Smooth muscle cell (in vitro differentiated cells): ENCODE measurements at regions not wholly inside any gene's neighbourhood (a gene's known extent, or its start where the extent isn't known, plus 50 kb on each side); places are given as distances from the start of the nearest gene placed in this dataset.
A peak's percentile ranks its signal among the peaks of the same experiment; 100 is the strongest.

Experiments
- DNase-seq: peaks from one replicate; lab custom pipeline; 2025; ENCODE audit not compliant: unreplicated experiment; lab: John Stamatoyannopoulos, UW
- H2AFZ ChIP-seq: fragments of 200-600 bp; sonication (generic); 2 replicates; pipeline ENCODE4 v1.6.0; 2016; ENCODE audit warnings: antibody characterized with exemption, low read depth, mild to moderate bottlenecking
- H3F3A ChIP-seq: fragments of 200-600 bp; sonication (generic); 2 replicates; pipeline ENCODE4 v1.6.0; 2017; ENCODE audit warnings: antibody characterized with exemption, low read depth
- H3K27ac ChIP-seq: fragments of 200-600 bp; sonication (generic); 2 replicates; pipeline ENCODE4 v1.5.1; 2016; ENCODE audit warnings: low read depth, mild to moderate bottlenecking
- H3K27me3 ChIP-seq: fragments of 200-600 bp; sonication (generic); 2 replicates; pipeline ENCODE4 v1.6.1; 2016; ENCODE audit warnings: low read depth, mild to moderate bottlenecking
- H3K36me3 ChIP-seq: fragments of 200-600 bp; sonication (generic); 2 replicates; pipeline ENCODE4 v1.5.1; 2016; ENCODE audit warnings: low read depth
- H3K4me1 ChIP-seq: fragments of 200-600 bp; sonication (generic); 2 replicates; pipeline ENCODE4 v1.5.1; 2016; ENCODE audit warnings: low read depth
- H3K4me2 ChIP-seq: fragments of 200-600 bp; sonication (generic); 2 replicates; pipeline ENCODE4 v1.6.0; 2016; ENCODE audit warnings: mild to moderate bottlenecking
- H3K4me3 ChIP-seq: fragments of 200-600 bp; sonication (generic); 2 replicates; pipeline ENCODE4 v1.5.1; 2016; ENCODE audit warnings: mild to moderate bottlenecking
- H3K79me2 ChIP-seq: fragments of 200-600 bp; sonication (generic); 2 replicates; pipeline ENCODE4 v1.6.0; 2016; ENCODE audit warnings: low read depth, mild to moderate bottlenecking
- H3K9ac ChIP-seq: fragments of 200-600 bp; sonication (generic); 2 replicates; pipeline ENCODE4 v1.6.0; 2016; ENCODE audit warnings: low read depth
- H3K9me3 ChIP-seq: fragments of 200-600 bp; sonication (generic); replicated peaks from 2 replicates; pipeline ENCODE4 v1.5.1; 2016; ENCODE audit warnings: low read depth
- H4K20me1 ChIP-seq: fragments of 200-600 bp; sonication (generic); 2 replicates; pipeline ENCODE4 v1.6.0; 2016; ENCODE audit warnings: low read depth
- WGBS: methylation state at CpG from one replicate; pipeline ENCODE4 v1.1.7; 2016; ENCODE audit warnings: low lambda C conversion rate; 5-methylcytosine and 5-hydroxymethylcytosine counted together
- TF ChIP-seq, protein P1 (sequence below): fragments of 200-600 bp; sonication (generic); IDR thresholded peaks from 2 replicates; pipeline ENCODE4 v1.5.1; 2017; ENCODE audit warnings: borderline replicate concordance, mild to moderate bottlenecking, antibody characterized with exemption; ENCODE audit not compliant: insufficient read depth, poor library complexity, severe bottlenecking

DNA sequence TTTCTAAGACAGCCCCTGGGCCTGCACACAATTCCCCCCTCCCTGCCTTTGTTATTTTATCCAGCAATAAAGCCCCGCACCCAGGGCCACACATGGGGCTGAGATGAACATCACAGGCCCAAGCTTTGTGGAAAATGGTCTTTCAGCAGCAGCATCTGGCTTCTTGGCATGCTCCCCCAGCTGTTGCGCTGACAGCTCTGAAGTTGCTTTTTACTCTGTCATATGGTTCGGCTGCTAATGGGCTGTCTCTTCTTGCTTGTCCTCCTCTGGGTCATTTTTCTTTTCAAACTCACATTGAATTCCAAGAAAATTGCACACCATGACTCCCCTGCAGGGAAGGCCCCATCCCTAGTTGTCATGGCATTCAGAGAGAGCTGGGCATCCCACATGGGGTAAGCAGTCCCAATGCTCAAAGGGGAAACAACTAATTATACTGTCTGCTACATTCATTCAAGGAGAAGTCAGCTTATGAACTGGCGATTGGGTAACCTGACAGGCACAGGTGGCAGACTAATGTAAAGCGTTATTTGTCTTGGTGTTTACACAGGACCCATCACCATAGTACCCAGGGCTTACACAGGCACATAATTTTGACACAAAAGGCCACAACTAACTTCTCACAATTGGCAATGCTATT, 74.0 kb upstream of the CDKN3 start:
- H3K4me2 ChIP-seq, result no peak overlapping the region
- H2AFZ ChIP-seq, result no peak overlapping the region
- 84% methylated on average over 5 of the region's 5 CpGs for WGBS
- H3K4me1 ChIP-seq, result no peaks in the 10 kb centered on the region
- DNase-seq, result no peak
- TF ChIP-seq, protein P1, sequence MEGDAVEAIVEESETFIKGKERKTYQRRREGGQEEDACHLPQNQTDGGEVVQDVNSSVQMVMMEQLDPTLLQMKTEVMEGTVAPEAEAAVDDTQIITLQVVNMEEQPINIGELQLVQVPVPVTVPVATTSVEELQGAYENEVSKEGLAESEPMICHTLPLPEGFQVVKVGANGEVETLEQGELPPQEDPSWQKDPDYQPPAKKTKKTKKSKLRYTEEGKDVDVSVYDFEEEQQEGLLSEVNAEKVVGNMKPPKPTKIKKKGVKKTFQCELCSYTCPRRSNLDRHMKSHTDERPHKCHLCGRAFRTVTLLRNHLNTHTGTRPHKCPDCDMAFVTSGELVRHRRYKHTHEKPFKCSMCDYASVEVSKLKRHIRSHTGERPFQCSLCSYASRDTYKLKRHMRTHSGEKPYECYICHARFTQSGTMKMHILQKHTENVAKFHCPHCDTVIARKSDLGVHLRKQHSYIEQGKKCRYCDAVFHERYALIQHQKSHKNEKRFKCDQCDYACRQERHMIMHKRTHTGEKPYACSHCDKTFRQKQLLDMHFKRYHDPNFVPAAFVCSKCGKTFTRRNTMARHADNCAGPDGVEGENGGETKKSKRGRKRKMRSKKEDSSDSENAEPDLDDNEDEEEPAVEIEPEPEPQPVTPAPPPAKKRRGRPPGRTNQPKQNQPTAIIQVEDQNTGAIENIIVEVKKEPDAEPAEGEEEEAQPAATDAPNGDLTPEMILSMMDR, result no peak
- no peaks in the 10 kb centered on the region for H3F3A ChIP-seq
- H3K27ac ChIP-seq, result no peak overlapping the region
- H3K27me3 ChIP-seq, result no peaks in the 10 kb centered on the region
- no peaks in the 10 kb centered on the region for H3K36me3 ChIP-seq
- H4K20me1 ChIP-seq, result no peaks in the 10 kb centered on the region
- H3K9me3 ChIP-seq, result no peaks in the 10 kb centered on the region
- no peaks in the 10 kb centered on the region for H3K79me2 ChIP-seq
- no peak overlapping the region for H3K4me3 ChIP-seq
- no peak overlapping the region for H3K9ac ChIP-seq

DNA sequence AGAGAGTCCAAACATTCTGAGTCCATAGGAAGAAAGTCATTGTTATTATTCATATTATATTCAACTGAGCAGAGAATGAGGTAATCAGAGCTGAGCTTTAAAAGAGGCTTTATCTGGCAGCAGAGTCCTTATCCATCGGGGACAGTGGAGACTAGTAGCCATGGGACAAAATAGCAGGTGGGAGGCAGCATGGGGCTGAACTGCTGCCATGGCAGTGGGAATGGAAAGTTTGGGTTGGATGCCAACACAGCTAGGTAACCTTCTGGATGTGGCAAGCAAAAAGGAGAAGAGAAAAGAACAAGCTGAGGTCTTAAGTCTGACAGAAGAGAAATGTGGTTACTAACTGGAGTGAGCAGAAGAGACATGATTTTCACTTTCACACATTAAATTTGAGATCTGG, 71.0 kb upstream of the CDKN3 start:
- H3K27me3 ChIP-seq, result no peaks in the 10 kb centered on the region
- no peaks in the 10 kb centered on the region for H3K9me3 ChIP-seq
- no peak overlapping the region for H3K27ac ChIP-seq
- no peaks in the 10 kb centered on the region for H3K79me2 ChIP-seq
- H3F3A ChIP-seq, result no peaks in the 10 kb centered on the region
- peaks cover 7% of the 10 kb centered on the region for H3K4me1 ChIP-seq
- no peak overlapping the region for H3K4me2 ChIP-seq
- H3K9ac ChIP-seq, result no peak overlapping the region
- H3K4me3 ChIP-seq, result no peak overlapping the region
- no peaks in the 10 kb centered on the region for H3K36me3 ChIP-seq
- TF ChIP-seq, protein P1, result no peak
- 70% methylated on average over 1 of the region's 1 CpG for WGBS
- DNase-seq, result no peak
- H2AFZ ChIP-seq, result no peak overlapping the region
- H4K20me1 ChIP-seq, result no peaks in the 10 kb centered on the region

DNA sequence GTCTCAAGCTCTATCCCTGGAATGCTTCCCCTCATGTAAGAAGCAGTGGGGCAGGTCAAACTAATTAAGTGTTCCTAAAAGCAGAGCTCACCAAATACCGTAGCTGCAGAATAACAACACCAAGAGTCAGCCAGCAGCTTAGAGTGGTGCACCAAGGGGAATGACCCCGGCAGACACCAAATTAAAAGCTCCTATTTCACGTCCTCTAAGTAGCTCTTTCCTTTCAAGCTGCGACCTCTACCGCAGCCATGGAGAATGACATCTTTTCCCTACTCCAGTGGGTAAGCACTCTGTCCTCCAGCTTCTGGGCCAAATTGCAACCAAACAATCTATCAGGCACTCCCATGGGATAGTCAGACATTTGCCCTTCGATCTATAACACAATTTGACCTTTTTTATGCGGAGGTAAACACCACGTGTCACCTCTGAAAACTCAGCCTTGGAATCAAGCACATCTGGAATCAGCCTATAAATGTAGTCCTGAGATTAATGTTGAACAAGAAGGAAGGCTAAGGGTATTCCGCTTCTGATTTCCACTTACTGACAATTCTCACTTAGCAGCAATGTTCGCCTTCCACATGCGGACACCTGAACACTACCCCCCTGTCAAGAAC, 67.6 kb upstream of the CDKN3 start:
- TF ChIP-seq, protein P1, result peak; percentile 74
- Histone ChIP-seq H3K36me3 (no peaks in the 10 kb centered on the region), H3K79me2 (no peaks in the 10 kb centered on the region), H3K27me3 (no peaks in the 10 kb centered on the region), H3K4me1 (peaks cover 7% of the 10 kb centered on the region), H3K9me3 (no peaks in the 10 kb centered on the region), H3K9ac (no peak overlapping the region), H3K4me2 (peak overlapping the region; percentile 73), H2AFZ (no peak overlapping the region), H3K27ac (no peak overlapping the region), H4K20me1 (no peaks in the 10 kb centered on the region), H3K4me3 (no peak overlapping the region), H3F3A (no peaks in the 10 kb centered on the region)
- no peak for DNase-seq
- 22% methylated on average over 11 of the region's 11 CpGs for WGBS

DNA sequence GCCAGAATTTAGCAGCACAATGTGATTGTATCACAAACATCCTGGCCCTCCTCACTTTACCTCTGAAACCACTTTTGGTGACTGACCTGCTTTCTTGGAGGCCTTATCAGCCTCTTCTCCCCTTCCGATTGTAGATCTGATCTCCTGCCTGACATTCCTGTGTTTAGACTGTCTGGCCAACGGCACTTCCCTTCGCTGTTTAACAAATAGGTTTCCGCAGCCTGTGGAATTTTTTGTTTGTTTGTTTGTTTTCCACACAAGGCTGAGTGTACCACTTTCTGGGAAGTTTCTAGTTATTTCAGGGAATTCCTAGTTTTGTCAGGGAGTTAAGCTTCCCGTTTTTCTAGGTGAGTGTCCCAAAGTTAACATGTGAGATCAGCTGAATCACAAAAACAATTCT, 65.9 kb upstream of the CDKN3 start:
- H3K79me2 ChIP-seq, result no peaks in the 10 kb centered on the region
- H3F3A ChIP-seq, result no peaks in the 10 kb centered on the region
- no peak overlapping the region for H2AFZ ChIP-seq
- no peak overlapping the region for H3K4me3 ChIP-seq
- H4K20me1 ChIP-seq, result no peaks in the 10 kb centered on the region
- TF ChIP-seq, protein P1, result no peak
- H3K4me2 ChIP-seq, result no peak overlapping the region
- no peak overlapping the region for H3K27ac ChIP-seq
- H3K27me3 ChIP-seq, result no peaks in the 10 kb centered on the region
- 52% methylated on average over 5 of the region's 5 CpGs for WGBS
- no peaks in the 10 kb centered on the region for H3K9me3 ChIP-seq
- DNase-seq, result no peak
- peaks cover 7% of the 10 kb centered on the region for H3K4me1 ChIP-seq
- H3K36me3 ChIP-seq, result no peaks in the 10 kb centered on the region
- H3K9ac ChIP-seq, result no peak overlapping the region
